ENCODE measurements at regions not wholly inside any gene's neighbourhood (a gene's known extent, or its start where the extent isn't known, plus 50 kb on each side); places are given as distances from the start of the nearest gene placed in this dataset.

- no peak for DNase-seq
Observed at GRCh38 chr16:80116711-80117110, 424.1 kb upstream of the DYNLRB2 start.

GRCh38 chr16:80114699-80115098 is 426.1 kb upstream of the DYNLRB2 start:
- no peak for DNase-seq

GRCh38 chr16:80113873-80114574 is 426.8 kb upstream of the DYNLRB2 start:
- no peak for DNase-seq

- no peak for DNase-seq
Observed at GRCh38 chr16:80109581-80109980, 431.2 kb upstream of the DYNLRB2 start.

- no peak for DNase-seq
Observed at GRCh38 chr16:80107900-80108299, 432.9 kb upstream of the DYNLRB2 start.

- DNase-seq, result no peak
Observed at GRCh38 chr16:80105751-80106150, 435.0 kb upstream of the DYNLRB2 start.

- DNase-seq, result no peak
Observed at GRCh38 chr16:80105160-80105559, 435.6 kb upstream of the DYNLRB2 start.

GRCh38 chr16:80104401-80104800 is 436.4 kb upstream of the DYNLRB2 start:
- no peak for DNase-seq

- no peak for DNase-seq
Observed at GRCh38 chr16:80103463-80103862, 437.3 kb upstream of the DYNLRB2 start.

- DNase-seq, result no peak
Observed at GRCh38 chr16:80100846-80101451, 439.8 kb upstream of the DYNLRB2 start.

GRCh38 chr16:80100186-80100585 is 440.6 kb upstream of the DYNLRB2 start:
- no peak for DNase-seq

- DNase-seq, result no peak
Observed at GRCh38 chr16:80097098-80097497, 443.7 kb upstream of the DYNLRB2 start.

GRCh38 chr16:80092681-80093080 is 448.1 kb upstream of the DYNLRB2 start:
- no peak for DNase-seq

- peak in 1 of 2 donors; percentile 0 for DNase-seq
Observed at GRCh38 chr16:80091453-80091852, 449.3 kb upstream of the DYNLRB2 start.

- DNase-seq, result no peak
Observed at GRCh38 chr16:80085606-80086005, 455.2 kb upstream of the DYNLRB2 start.

GRCh38 chr16:80084614-80085013 is 456.2 kb upstream of the DYNLRB2 start:
- DNase-seq, result peak in 1 of 2 donors; percentile 34

- DNase-seq, result no peak
Observed at GRCh38 chr16:80084163-80084562, 456.6 kb upstream of the DYNLRB2 start.

- no peak for DNase-seq
Observed at GRCh38 chr16:80082906-80083305, 457.9 kb upstream of the DYNLRB2 start.

GRCh38 chr16:80081846-80082245 is 458.9 kb upstream of the DYNLRB2 start:
- no peak for DNase-seq

GRCh38 chr16:80080287-80080851 is 460.4 kb upstream of the DYNLRB2 start:
- no peak for DNase-seq

GRCh38 chr16:80079072-80079471 is 461.7 kb upstream of the DYNLRB2 start:
- no peak for DNase-seq

- DNase-seq, result no peak
Observed at GRCh38 chr16:80077696-80078095, 463.1 kb upstream of the DYNLRB2 start.

- no peak for DNase-seq
Observed at GRCh38 chr16:80074329-80074728, 466.5 kb upstream of the DYNLRB2 start.

- no peak for DNase-seq
Observed at GRCh38 chr16:80071964-80072456, 468.8 kb upstream of the DYNLRB2 start.
